GM23248 (cell line): ENCODE measurements at regions not wholly inside any gene's neighbourhood (a gene's known extent, or its start where the extent isn't known, plus 50 kb on each side); places are given as distances from the start of the nearest gene placed in this dataset.
A peak's percentile ranks its signal among the peaks of the same experiment; 100 is the strongest.

ENCODE experiments used
- DNase-seq: peaks from one replicate; pipeline ENCODE4 v3.0.0-alpha.2; 2015
- H2AFZ ChIP-seq: fragments of 200-600 bp; sonication (generic); 2 replicates; pipeline ENCODE4 v1.6.1; 2016; ENCODE audit warnings: antibody characterized with exemption
- H3F3A ChIP-seq: fragments of 200-600 bp; sonication (generic); 2 replicates; pipeline ENCODE4 v1.6.1; 2016; ENCODE audit warnings: mild to moderate bottlenecking, antibody characterized with exemption, mixed run types; ENCODE audit not compliant: insufficient read depth
- H3K27ac ChIP-seq: fragments of 200-600 bp; sonication (generic); 2 replicates; pipeline ENCODE4 v1.5.1; 2016; ENCODE audit warnings: mild to moderate bottlenecking
- H3K27me3 ChIP-seq: fragments of 200-600 bp; sonication (generic); replicated peaks from 2 replicates; pipeline ENCODE4 v1.6.1; 2016; ENCODE audit warnings: mild to moderate bottlenecking; ENCODE audit not compliant: insufficient read depth
- H3K36me3 ChIP-seq: fragments of 200-600 bp; sonication (generic); 2 replicates; pipeline ENCODE4 v1.6.1; 2016; ENCODE audit warnings: low read depth, mild to moderate bottlenecking
- H3K4me1 ChIP-seq: fragments of 200-600 bp; sonication (generic); 2 replicates; pipeline ENCODE4 v1.6.1; 2016; ENCODE audit warnings: mild to moderate bottlenecking; ENCODE audit not compliant: insufficient read depth
- H3K4me2 ChIP-seq: fragments of 200-600 bp; sonication (generic); one replicate; pipeline ENCODE4 v1.6.1; 2016; ENCODE audit warnings: mild to moderate bottlenecking; ENCODE audit not compliant: unreplicated experiment
- H3K4me3 ChIP-seq: fragments of 200-600 bp; sonication (generic); 2 replicates; pipeline ENCODE4 v1.5.1; 2016; ENCODE audit warnings: mild to moderate bottlenecking
- H3K79me2 ChIP-seq: fragments of 200-600 bp; sonication (generic); 2 replicates; pipeline ENCODE4 v1.6.1; 2016; ENCODE audit warnings: mild to moderate bottlenecking; ENCODE audit not compliant: insufficient read depth
- H3K9ac ChIP-seq: fragments of 200-600 bp; sonication (generic); 2 replicates; pipeline ENCODE4 v1.6.1; 2016; ENCODE audit warnings: mild to moderate bottlenecking
- H3K9me2 ChIP-seq: fragments of 200-600 bp; sonication (generic); 2 replicates; pipeline ENCODE4 v1.6.1; 2016; ENCODE audit warnings: mixed run types, mild to moderate bottlenecking, moderate library complexity; ENCODE audit not compliant: insufficient read depth
- H3K9me3 ChIP-seq: fragments of 200-600 bp; sonication (generic); one replicate; pipeline ENCODE4 v1.6.1; 2017; ENCODE audit warnings: low read depth
- H4K20me1 ChIP-seq: fragments of 200-600 bp; sonication (generic); 2 replicates; pipeline ENCODE4 v1.6.0; 2016; ENCODE audit not compliant: insufficient read depth
- EZH2 ChIP-seq: fragments of 200-600 bp; sonication (generic); IDR thresholded peaks from 2 replicates; pipeline ENCODE4 v1.6.1; 2018; ENCODE audit warnings: antibody characterized with exemption, mild to moderate bottlenecking; ENCODE audit not compliant: insufficient read depth, poor library complexity, severe bottlenecking
- EZH2phosphoT487 ChIP-seq: fragments of 200-600 bp; sonication (generic); IDR thresholded peaks from 2 replicates; pipeline ENCODE4 v1.6.1; 2018; ENCODE audit warnings: antibody characterized with exemption, moderate library complexity, mild to moderate bottlenecking, low read depth; ENCODE audit not compliant: insufficient read depth
- WGBS, 2 experiments: methylation state at CpG; one replicate each; pipeline ENCODE4 v1.1.6; 2015 to 2017; ENCODE audit warnings: low lambda C conversion rate in 2 of 2, low coverage in 1 of 2; ENCODE audit errors: missing lambda C conversion rate in 2 of 2; 5-methylcytosine and 5-hydroxymethylcytosine counted together
- in situ Hi-C: fragments of 300-500 bp; cut with MboI; formaldehyde crosslinking; loops from 2 replicates; pipeline ENCODE4 v1.15.0; 2020

DNA sequence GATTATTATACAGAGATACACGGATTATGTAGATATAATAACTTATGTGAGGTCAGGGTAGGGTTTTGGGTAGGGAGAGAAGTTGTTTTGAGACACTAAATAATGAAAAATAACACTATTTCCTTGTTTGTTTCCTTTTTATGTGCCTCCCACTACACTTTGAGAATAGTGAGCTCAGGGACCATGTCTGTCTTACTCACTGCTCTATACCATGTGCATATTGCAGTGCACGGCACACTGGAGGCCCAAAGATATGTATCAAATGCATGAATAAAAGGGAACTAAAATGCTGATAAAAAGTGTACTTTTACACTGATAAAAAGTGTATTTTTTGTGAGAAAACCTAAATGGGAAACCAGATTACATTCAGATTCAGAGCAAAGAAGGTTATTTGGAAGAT, 151.4 kb upstream of the NABP1 start:
- no peak overlapping the region for H3K9ac ChIP-seq
- H3K27me3 ChIP-seq, result no peaks in the 10 kb centered on the region
- no peaks in the 10 kb centered on the region for H3K4me1 ChIP-seq
- TF ChIP-seq EZH2phosphoT487, result no peak
- TF ChIP-seq EZH2, result no peak
- no peak overlapping the region for H2AFZ ChIP-seq
- no peak overlapping the region for H3K27ac ChIP-seq
- WGBS, 2 experiments, result 65 to 72% methylated on average over 2 of the region's 2 CpGs
- H3K4me2 ChIP-seq, result no peak overlapping the region
- DNase-seq, result no peak
- no peaks in the 10 kb centered on the region for H3F3A ChIP-seq
- H3K79me2 ChIP-seq, result no peaks in the 10 kb centered on the region
- H4K20me1 ChIP-seq, result no peaks in the 10 kb centered on the region
- in situ Hi-C loops, result no loop called here
- H3K9me2 ChIP-seq, result no peaks in the 10 kb centered on the region
- no peaks in the 10 kb centered on the region for H3K36me3 ChIP-seq
- no peaks in the 10 kb centered on the region for H3K9me3 ChIP-seq
- no peak overlapping the region for H3K4me3 ChIP-seq

DNA sequence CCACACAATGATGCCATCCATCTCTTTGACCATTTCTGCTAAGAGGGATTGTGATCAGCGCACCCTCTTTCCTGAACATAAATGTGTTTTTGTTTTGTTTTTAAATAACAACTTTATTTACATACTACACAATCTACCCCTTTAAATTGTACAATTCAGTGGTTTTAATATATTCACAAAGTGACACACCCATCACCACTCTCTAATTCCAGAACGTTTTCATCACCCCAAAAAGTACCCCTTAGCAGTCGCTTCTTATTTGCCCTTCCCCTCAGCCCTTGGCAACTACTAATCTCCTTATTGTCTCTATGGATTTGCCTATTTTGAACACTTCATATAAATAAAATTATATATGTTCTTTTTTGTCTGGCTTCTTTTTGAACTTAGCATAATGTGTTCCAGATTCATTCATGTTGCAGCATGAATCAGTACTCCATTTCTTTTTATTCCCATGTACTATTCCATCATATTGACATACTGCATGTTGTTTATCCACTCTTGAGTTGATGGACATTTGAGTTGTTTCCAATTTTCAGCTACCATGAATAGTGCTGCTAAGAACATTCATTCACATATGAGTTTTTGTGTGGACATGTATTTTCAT, 150.9 kb upstream of the NABP1 start:
- Histone ChIP-seq H3K27ac (no peak overlapping the region), H3K4me2 (no peak overlapping the region), H3F3A (no peaks in the 10 kb centered on the region), H3K36me3 (no peaks in the 10 kb centered on the region), H4K20me1 (no peaks in the 10 kb centered on the region), H3K4me3 (no peak overlapping the region), H3K9ac (no peak overlapping the region), H3K79me2 (no peaks in the 10 kb centered on the region), H3K9me3 (no peaks in the 10 kb centered on the region), H3K27me3 (no peaks in the 10 kb centered on the region), H3K4me1 (no peaks in the 10 kb centered on the region), H2AFZ (no peak overlapping the region), H3K9me2 (no peaks in the 10 kb centered on the region)
- WGBS, 2 experiments, result 54 to 55% methylated on average over 3 of the region's 3 CpGs
- no peak for DNase-seq
- in situ Hi-C loops, result no loop called here
- TF ChIP-seq EZH2phosphoT487 (no peak), EZH2 (no peak)

DNA sequence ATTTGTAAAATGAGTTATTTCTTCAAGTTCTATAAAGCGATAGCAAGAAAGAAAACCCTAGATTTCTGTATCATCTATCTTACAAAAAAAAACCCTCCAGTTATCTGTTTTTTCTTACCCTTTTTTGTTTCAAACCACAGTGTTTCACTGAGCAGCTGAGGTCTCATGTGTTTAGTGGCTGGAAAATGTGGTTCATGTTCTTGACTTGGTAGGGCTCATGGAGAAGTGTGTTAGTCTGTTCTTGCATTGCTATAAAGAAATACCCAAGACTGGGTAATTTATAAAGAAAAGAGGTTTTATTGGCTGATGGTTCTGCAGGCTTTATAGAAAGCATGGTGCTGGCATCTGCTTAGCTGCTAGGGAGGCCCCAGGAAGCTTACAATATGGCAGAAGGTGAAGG, 147.3 kb upstream of the NABP1 start:
- TF ChIP-seq EZH2phosphoT487 (no peak), EZH2 (no peak)
- H3K9me2 ChIP-seq, result no peaks in the 10 kb centered on the region
- 95% methylated on average over 1 of the region's 1 CpG for WGBS, 2 experiments
- H3K9me3 ChIP-seq, result no peaks in the 10 kb centered on the region
- no peaks in the 10 kb centered on the region for H3K27me3 ChIP-seq
- H3K36me3 ChIP-seq, result no peaks in the 10 kb centered on the region
- no peak overlapping the region for H3K4me3 ChIP-seq
- H2AFZ ChIP-seq, result no peak overlapping the region
- DNase-seq, result no peak
- H3F3A ChIP-seq, result no peaks in the 10 kb centered on the region
- no peaks in the 10 kb centered on the region for H3K4me1 ChIP-seq
- H3K4me2 ChIP-seq, result no peak overlapping the region
- H3K9ac ChIP-seq, result no peak overlapping the region
- no peaks in the 10 kb centered on the region for H4K20me1 ChIP-seq
- in situ Hi-C loops, result no loop called here
- H3K27ac ChIP-seq, result no peak overlapping the region
- no peaks in the 10 kb centered on the region for H3K79me2 ChIP-seq

DNA sequence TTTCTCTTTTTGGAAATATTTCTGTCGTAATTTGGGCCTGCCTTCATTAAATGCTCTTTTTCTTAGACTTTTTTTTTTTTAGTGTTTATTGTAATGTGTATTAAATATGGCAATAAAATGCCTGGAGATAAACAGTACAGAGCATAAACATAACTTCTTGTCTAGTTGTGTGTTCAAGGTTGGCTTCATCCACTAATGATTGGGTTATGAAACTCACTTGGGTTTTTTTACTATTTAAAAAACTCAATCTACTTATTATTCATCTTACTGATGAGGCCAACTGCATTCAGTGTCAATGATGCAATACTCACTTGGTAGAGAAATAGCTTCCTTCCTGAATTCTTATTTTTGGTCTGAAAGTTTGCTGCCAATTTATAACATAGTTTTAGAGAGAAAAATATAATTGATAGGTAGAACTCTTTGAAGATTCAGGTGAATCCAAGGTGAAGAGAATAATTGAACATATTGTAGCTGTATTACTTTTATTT, 144.2 kb upstream of the NABP1 start:
- DNase-seq, result peak; percentile 54
- WGBS, 2 experiments, result 53 to 59% methylated on average over 1 of the region's 1 CpG
- in situ Hi-C loops, result no loop called here

More for the DNA sequence above, 144.2 kb upstream of the NABP1 start:
- H3K79me2 ChIP-seq, result no peaks in the 10 kb centered on the region
- H3K9ac ChIP-seq, result no peak overlapping the region
- H3K27ac ChIP-seq, result no peak overlapping the region
- no peaks in the 10 kb centered on the region for H3F3A ChIP-seq
- H3K27me3 ChIP-seq, result no peaks in the 10 kb centered on the region
- no peak overlapping the region for H2AFZ ChIP-seq
- H3K9me3 ChIP-seq, result no peaks in the 10 kb centered on the region
- no peak overlapping the region for H3K4me2 ChIP-seq
- H3K9me2 ChIP-seq, result no peaks in the 10 kb centered on the region; the same call in 1 of the 2 replicates
- no peaks in the 10 kb centered on the region for H4K20me1 ChIP-seq
- H3K4me3 ChIP-seq, result no peak overlapping the region
- H3K4me1 ChIP-seq, result no peaks in the 10 kb centered on the region
- no peaks in the 10 kb centered on the region for H3K36me3 ChIP-seq
- no peak for TF ChIP-seq EZH2phosphoT487
- no peak for TF ChIP-seq EZH2
